Left ventricle myocardium inferior (tissue), 1 donor: ENCODE measurements at regions not wholly inside any gene's neighbourhood (a gene's known extent, or its start where the extent isn't known, plus 50 kb on each side); places are given as distances from the start of the nearest gene placed in this dataset.

Source experiments
- DNase-seq: peaks from one replicate; pipeline ENCODE4 v3.0.0-alpha.2; 2020
- H3K27ac ChIP-seq: fragments of 200-600 bp; replicated peaks from 2 replicates; pipeline ENCODE4 v1.8.0; 2021
- H3K27me3 ChIP-seq: fragments of 200-600 bp; 2 replicates; pipeline ENCODE4 v1.8.0; 2021; ENCODE audit warnings: low read depth
- H3K36me3 ChIP-seq: fragments of 200-600 bp; 2 replicates; pipeline ENCODE4 v1.8.0; 2021
- H3K4me1 ChIP-seq: fragments of 200-600 bp; 2 replicates; pipeline ENCODE4 v1.8.0; 2021
- H3K4me3 ChIP-seq: fragments of 200-600 bp; 2 replicates; pipeline ENCODE4 v1.8.0; 2021; ENCODE audit warnings: mild to moderate bottlenecking, moderate library complexity
- H3K9me3 ChIP-seq: fragments of 200-600 bp; replicated peaks from 2 replicates; pipeline ENCODE4 v1.8.0; 2021
- intact Hi-C: fragments of 100-400 bp; cut with micrococcal nuclease; formaldehyde crosslinking; loops from one replicate; pipeline ENCODE4 v1.11.0; 2022
- TF ChIP-seq, protein P1 (sequence below): fragments of 200-600 bp; IDR thresholded peaks from 2 replicates; pipeline ENCODE4 v1.8.0; 2021; ENCODE audit warnings: antibody characterized with exemption, mild to moderate bottlenecking, borderline replicate concordance
- donor health status: DM: no; HTN: yes; CAD: no; lungs with severe emphysema.

DNA sequence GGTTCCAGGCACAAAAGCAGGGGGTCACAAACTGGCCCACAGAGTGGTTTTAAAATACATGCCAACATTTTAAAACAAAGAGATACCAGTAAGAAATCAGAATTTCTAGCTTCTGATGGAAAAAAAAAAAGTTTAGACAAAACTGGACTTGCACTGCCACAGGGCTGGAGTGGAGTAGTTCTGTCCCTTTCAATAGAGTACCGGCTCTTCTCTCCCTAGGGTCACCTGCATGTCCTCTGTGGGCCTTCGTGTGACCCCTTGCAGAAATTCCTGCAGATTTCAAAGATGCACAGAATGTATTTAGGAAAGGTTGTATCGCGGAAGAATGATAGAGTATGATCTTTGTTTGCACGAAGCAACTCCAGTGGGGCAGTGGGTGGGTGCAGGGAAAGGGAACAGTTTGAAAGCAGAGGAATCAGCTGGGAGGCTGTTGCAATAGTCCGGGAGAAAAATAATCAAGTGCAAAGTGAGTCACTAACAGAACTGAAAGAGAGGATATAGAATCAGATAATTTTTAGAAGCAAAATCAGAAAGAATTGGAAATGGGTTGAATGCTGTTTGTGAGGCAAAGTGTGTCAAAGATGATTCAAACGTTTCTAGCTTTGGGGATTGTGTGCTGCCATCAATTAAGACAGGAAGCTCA lies 97.3 kb upstream of the STXBP5 start:
- no peaks in the 10 kb centered on the region for H3K27me3 ChIP-seq
- H3K36me3 ChIP-seq, result no peaks in the 10 kb centered on the region
- intact Hi-C loops, result no loop called here
- TF ChIP-seq, protein P1, sequence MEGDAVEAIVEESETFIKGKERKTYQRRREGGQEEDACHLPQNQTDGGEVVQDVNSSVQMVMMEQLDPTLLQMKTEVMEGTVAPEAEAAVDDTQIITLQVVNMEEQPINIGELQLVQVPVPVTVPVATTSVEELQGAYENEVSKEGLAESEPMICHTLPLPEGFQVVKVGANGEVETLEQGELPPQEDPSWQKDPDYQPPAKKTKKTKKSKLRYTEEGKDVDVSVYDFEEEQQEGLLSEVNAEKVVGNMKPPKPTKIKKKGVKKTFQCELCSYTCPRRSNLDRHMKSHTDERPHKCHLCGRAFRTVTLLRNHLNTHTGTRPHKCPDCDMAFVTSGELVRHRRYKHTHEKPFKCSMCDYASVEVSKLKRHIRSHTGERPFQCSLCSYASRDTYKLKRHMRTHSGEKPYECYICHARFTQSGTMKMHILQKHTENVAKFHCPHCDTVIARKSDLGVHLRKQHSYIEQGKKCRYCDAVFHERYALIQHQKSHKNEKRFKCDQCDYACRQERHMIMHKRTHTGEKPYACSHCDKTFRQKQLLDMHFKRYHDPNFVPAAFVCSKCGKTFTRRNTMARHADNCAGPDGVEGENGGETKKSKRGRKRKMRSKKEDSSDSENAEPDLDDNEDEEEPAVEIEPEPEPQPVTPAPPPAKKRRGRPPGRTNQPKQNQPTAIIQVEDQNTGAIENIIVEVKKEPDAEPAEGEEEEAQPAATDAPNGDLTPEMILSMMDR, result no peak
- H3K4me1 ChIP-seq, result no peaks in the 10 kb centered on the region
- no peak overlapping the region for H3K4me3 ChIP-seq
- DNase-seq, result no peak
- no peaks in the 10 kb centered on the region for H3K9me3 ChIP-seq
- no peak overlapping the region for H3K27ac ChIP-seq

- no peaks in the 10 kb centered on the region for H3K9me3 ChIP-seq
- TF ChIP-seq, protein P1, result no peak
- intact Hi-C loops, result no loop called here
- H3K27me3 ChIP-seq, result no peaks in the 10 kb centered on the region
- no peak overlapping the region for H3K27ac ChIP-seq
- H3K36me3 ChIP-seq, result no peaks in the 10 kb centered on the region
- no peak overlapping the region for H3K4me3 ChIP-seq
- DNase-seq, result no peak
- no peaks in the 10 kb centered on the region for H3K4me1 ChIP-seq
Measured at GRCh38 chr6:147108259-147108910, 95.8 kb upstream of the STXBP5 start.

DNA sequence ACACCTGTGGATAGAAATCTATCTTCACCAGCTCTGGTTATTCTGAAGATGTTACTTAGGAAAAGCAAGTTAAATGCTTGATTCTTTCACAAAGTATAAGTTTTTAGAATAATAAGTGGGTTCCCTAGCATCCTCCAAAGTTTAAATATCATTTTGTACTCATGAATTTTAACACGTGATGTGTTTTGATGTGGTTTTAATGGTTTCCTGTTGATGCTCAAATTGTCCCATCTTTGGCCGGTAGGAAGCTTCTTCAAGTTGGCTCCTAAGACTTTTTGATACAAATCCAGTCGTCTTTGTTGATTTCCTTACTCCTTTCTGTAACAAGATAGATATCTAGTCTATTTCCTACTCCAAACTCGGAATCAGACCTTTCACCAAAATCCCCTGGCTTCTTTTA lies 94.5 kb upstream of the STXBP5 start:
- intact Hi-C loops, result no loop called here
- H3K27me3 ChIP-seq, result no peaks in the 10 kb centered on the region
- no peaks in the 10 kb centered on the region for H3K4me1 ChIP-seq
- no peak overlapping the region for H3K27ac ChIP-seq
- no peak overlapping the region for H3K4me3 ChIP-seq
- H3K9me3 ChIP-seq, result no peaks in the 10 kb centered on the region
- no peak for DNase-seq
- TF ChIP-seq, protein P1, result no peak
- no peaks in the 10 kb centered on the region for H3K36me3 ChIP-seq

- no peak for DNase-seq
- no peak overlapping the region for H3K27ac ChIP-seq
- intact Hi-C loops, result no loop called here
- peaks cover 5% of the 10 kb centered on the region for H3K36me3 ChIP-seq
- H3K4me1 ChIP-seq, result no peaks in the 10 kb centered on the region
- peaks cover 8% of the 10 kb centered on the region for H3K9me3 ChIP-seq
- TF ChIP-seq, protein P1, result no peak
- H3K4me3 ChIP-seq, result no peak overlapping the region
- no peaks in the 10 kb centered on the region for H3K27me3 ChIP-seq
Measured at GRCh38 chr6:147116056-147116455, 88.2 kb upstream of the STXBP5 start.

DNA sequence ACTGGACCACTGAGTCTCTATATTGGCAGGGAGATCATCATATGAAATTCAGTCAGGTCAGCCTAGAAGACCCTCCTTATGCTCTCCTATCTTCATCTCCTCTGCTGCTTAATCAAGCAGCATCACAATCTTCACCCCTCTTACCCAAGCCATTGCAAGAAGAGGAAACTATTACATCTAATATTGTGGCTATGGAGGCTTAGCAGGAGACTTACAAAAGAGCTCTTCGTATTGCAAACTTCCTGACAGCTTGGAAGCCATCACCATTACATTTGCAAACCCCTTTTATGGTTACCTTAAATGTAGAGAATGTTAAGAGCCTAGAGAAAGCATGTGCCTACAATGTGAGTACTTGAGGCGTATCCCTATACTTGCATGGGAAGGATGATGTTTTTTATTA lies 87.2 kb upstream of the STXBP5 start:
- DNase-seq, result no peak
- peaks cover 8% of the 10 kb centered on the region for H3K9me3 ChIP-seq
- no peaks in the 10 kb centered on the region for H3K4me1 ChIP-seq
- TF ChIP-seq, protein P1, result no peak
- no peaks in the 10 kb centered on the region for H3K27me3 ChIP-seq
- intact Hi-C loops, result no loop called here
- peaks cover 5% of the 10 kb centered on the region for H3K36me3 ChIP-seq
- H3K4me3 ChIP-seq, result no peak overlapping the region
- no peak overlapping the region for H3K27ac ChIP-seq
